Gastrocnemius medialis (tissue), 4 donors: ENCODE measurements at regions not wholly inside any gene's neighbourhood (a gene's known extent, or its start where the extent isn't known, plus 50 kb on each side); places are given as distances from the start of the nearest gene placed in this dataset.

Experiments
- CTCF ChIP-seq, 5 experiments: fragments of 450-650 bp in 3 of 5; fragments of 200-600 bp in 2 of 5; sonication (generic) in 2 of 5; IDR thresholded peaks in 4 of 5; conservative IDR thresholded peaks in 1 of 5; 1 replicate in 4 of 5; 2 replicates in 1 of 5; pipeline ENCODE4 v1.5.1; 2016 to 2019; ENCODE audit warnings: antibody characterized with exemption in 5 of 5, mild to moderate bottlenecking in 3 of 5, moderate library complexity in 3 of 5
- POLR2A ChIP-seq, 2 donors: fragments of 450-650 bp; IDR thresholded peaks; one replicate each; pipeline ENCODE4 v1.6.1; 2017; ENCODE audit warnings: antibody characterized with exemption in 2 of 2, mild to moderate bottlenecking in 2 of 2, moderate library complexity in 2 of 2

- TF ChIP-seq CTCF (IDR thresholded peaks at IDR 0.05 in 4 of 5, conservative IDR thresholded peaks at IDR 0.05 in 1 of 5) = no peak
- no peak for TF ChIP-seq POLR2A (IDR thresholded peaks at IDR 0.05)
These were observed 390.1 kb downstream of the PRELID2 start for GRCh38 chr5:145445027-145445426.
